Neural cell (in vitro differentiated cells): ENCODE measurements at regions not wholly inside any gene's neighbourhood (a gene's known extent, or its start where the extent isn't known, plus 50 kb on each side); places are given as distances from the start of the nearest gene placed in this dataset.

Experiments used
- H2AFZ ChIP-seq: fragments of 200-600, 300-800 bp; sonication (generic), shearing (Covaris generic); 2 replicates; pipeline ENCODE4 v1.6.0; 2014; ENCODE audit warnings: low read depth, mild to moderate bottlenecking, antibody characterized with exemption, low read length, moderate library complexity
- H3F3A ChIP-seq: fragments of 200-600 bp; shearing (Covaris generic); 2 replicates; pipeline ENCODE4 v1.6.1; 2016; ENCODE audit warnings: mild to moderate bottlenecking, moderate library complexity, mixed read lengths, antibody characterized with exemption, low read length; ENCODE audit not compliant: insufficient read depth, poor library complexity, severe bottlenecking
- H3K27ac ChIP-seq: fragments of 200-600, 300-800 bp; sonication (generic), shearing (Covaris generic); 2 replicates; pipeline ENCODE4 v1.5.1; 2014; ENCODE audit warnings: mild to moderate bottlenecking, low read length, moderate library complexity
- H3K27me3 ChIP-seq: fragments of 300-800, 200-600 bp; sonication (generic), shearing (Covaris generic); 2 replicates; pipeline ENCODE4 v1.6.0; 2014; ENCODE audit warnings: mild to moderate bottlenecking, low read depth, low read length, moderate library complexity; ENCODE audit not compliant: insufficient read depth
- H3K36me3 ChIP-seq: fragments of 300-800, 200-600 bp; sonication (generic), shearing (Covaris generic); 2 replicates; pipeline ENCODE4 v1.5.1; 2014; ENCODE audit warnings: mild to moderate bottlenecking, antibody characterized with exemption, low read length, moderate library complexity; ENCODE audit not compliant: insufficient read depth
- H3K4me2 ChIP-seq: fragments of 300-800, 200-600 bp; sonication (generic), shearing (Covaris generic); 2 replicates; pipeline ENCODE4 v1.6.0; 2014; ENCODE audit warnings: mild to moderate bottlenecking, low read length
- H3K4me3 ChIP-seq: fragments of 300-800, 200-600 bp; sonication (generic), shearing (Covaris generic); 2 replicates; pipeline ENCODE4 v1.5.1; 2014; ENCODE audit warnings: mild to moderate bottlenecking, low read length, moderate library complexity
- H3K79me2 ChIP-seq: fragments of 200-600 bp; shearing (Covaris generic); replicated peaks from 2 replicates; pipeline ENCODE4 v1.6.0; 2014; ENCODE audit warnings: mild to moderate bottlenecking, low read length, moderate library complexity; ENCODE audit not compliant: insufficient read depth
- H3K9ac ChIP-seq: fragments of 300-800, 200-600 bp; sonication (generic), shearing (Covaris generic); 2 replicates; pipeline ENCODE4 v1.6.1; 2016; ENCODE audit warnings: mild to moderate bottlenecking, low read length, mixed read lengths
- H3K9me2 ChIP-seq: fragments of 200-600 bp; shearing (Covaris generic); 2 replicates; pipeline ENCODE4 v1.6.1; 2016; ENCODE audit warnings: mild to moderate bottlenecking, low read length, mixed read lengths; ENCODE audit not compliant: insufficient read depth
- H3K9me3 ChIP-seq: fragments of 200-600, 300-800 bp; sonication (generic), shearing (Covaris generic); 2 replicates; pipeline ENCODE4 v1.6.1; 2016; ENCODE audit warnings: mild to moderate bottlenecking, mixed run types, low read length, moderate library complexity, mixed read lengths
- H4K20me1 ChIP-seq: fragments of 200-600 bp; shearing (Covaris generic); 2 replicates; pipeline ENCODE4 v1.6.1; 2016; ENCODE audit warnings: mild to moderate bottlenecking, mixed run types; ENCODE audit not compliant: insufficient read depth
- EP300 ChIP-seq: fragments of 450-650 bp; conservative IDR thresholded peaks from 2 replicates; pipeline ENCODE4 v1.6.1; 2014; ENCODE audit warnings: antibody characterized with exemption, mild to moderate bottlenecking, moderate library complexity; ENCODE audit not compliant: poor library complexity, severe bottlenecking
- EZH2 ChIP-seq: fragments of 200-600, 300-800 bp; shearing (Covaris generic), sonication (generic); IDR thresholded peaks from 2 replicates; pipeline ENCODE4 v1.6.1; 2014; ENCODE audit warnings: antibody characterized with exemption, low read length, borderline replicate concordance, mild to moderate bottlenecking; ENCODE audit not compliant: insufficient read depth, poor library complexity, severe bottlenecking
- MXI1 ChIP-seq: fragments of 450-650 bp; conservative IDR thresholded peaks from 2 replicates; pipeline ENCODE4 v1.6.1; 2014; ENCODE audit warnings: antibody characterized with exemption, mild to moderate bottlenecking; ENCODE audit not compliant: poor library complexity, severe bottlenecking
- POLR2AphosphoS5 ChIP-seq: IDR thresholded peaks from 2 replicates; pipeline ENCODE4 v1.6.1; 2012
- RAD21 ChIP-seq: fragments of 450-650 bp; conservative IDR thresholded peaks from 2 replicates; pipeline ENCODE4 v1.6.1; 2014; ENCODE audit warnings: antibody characterized with exemption, mild to moderate bottlenecking, moderate library complexity
- SMC3 ChIP-seq: fragments of 450-650 bp; conservative IDR thresholded peaks from 2 replicates; pipeline ENCODE4 v1.6.1; 2014; ENCODE audit warnings: antibody characterized with exemption, mild to moderate bottlenecking, moderate library complexity; ENCODE audit not compliant: poor library complexity
- TAF1 ChIP-seq: IDR thresholded peaks from 2 replicates; pipeline ENCODE4 v1.6.1; 2012; ENCODE audit warnings: low read depth
- TF ChIP-seq, protein P1 (sequence below): fragments of 450-650 bp; IDR thresholded peaks from 2 replicates; pipeline ENCODE4 v1.5.1; 2014; ENCODE audit warnings: antibody characterized with exemption, mild to moderate bottlenecking, moderate library complexity; ENCODE audit not compliant: poor library complexity, severe bottlenecking
- TF ChIP-seq, protein P2 (sequence below): IDR thresholded peaks from 2 replicates; pipeline ENCODE4 v1.6.1; 2012; ENCODE audit warnings: borderline replicate concordance

DNA sequence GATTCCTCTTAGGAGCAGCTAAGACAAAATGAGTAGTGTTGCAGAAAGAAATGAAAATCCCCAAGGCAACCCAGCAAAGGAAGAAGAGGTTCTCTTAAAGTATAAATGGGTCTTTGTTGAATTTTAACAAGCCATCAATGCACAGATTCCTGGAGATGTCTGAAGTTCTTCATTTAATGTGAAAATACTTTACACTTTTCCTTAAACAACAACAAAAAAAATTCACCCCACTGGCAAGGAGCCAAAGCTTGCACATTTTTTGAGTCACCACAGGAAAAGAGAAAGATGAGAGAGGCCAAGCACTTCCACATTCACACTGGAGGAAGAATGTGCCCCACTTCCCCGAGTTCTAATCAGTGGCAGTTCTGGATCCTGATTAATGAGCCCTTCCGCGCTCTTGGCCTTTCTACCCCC lies 286.4 kb upstream of the MEOX2 start:
- Histone ChIP-seq H3K9ac (no peak overlapping the region), H3K36me3 (no peaks in the 10 kb centered on the region), H3F3A (no peaks in the 10 kb centered on the region), H3K9me3 (no peaks in the 10 kb centered on the region), H3K9me2 (no peaks in the 10 kb centered on the region), H2AFZ (no peak overlapping the region), H3K79me2 (no peaks in the 10 kb centered on the region), H3K4me2 (no peak overlapping the region), H3K4me3 (no peak overlapping the region), H3K27ac (no peak overlapping the region), H4K20me1 (no peaks in the 10 kb centered on the region), H3K27me3 (no peaks in the 10 kb centered on the region)
- TF ChIP-seq SMC3, result no peak

DNA sequence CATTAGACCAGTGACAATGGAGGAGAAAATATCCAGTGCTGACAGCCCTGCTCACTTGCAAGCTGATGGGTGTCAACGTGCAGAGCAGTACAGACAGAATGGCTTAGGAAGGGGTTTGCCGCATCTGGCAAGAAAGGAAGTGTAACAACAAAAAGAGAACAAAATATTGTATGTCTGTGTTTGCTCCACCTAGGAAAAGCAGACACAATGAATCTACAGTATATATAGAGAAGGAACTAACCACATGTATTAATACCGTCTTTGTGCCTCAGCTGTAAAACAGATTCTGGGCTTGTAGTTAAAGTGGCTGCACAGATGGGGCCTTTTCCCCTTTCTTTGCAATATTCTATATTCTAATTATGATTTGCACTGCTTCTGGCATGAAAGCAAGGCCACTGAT lies 281.1 kb upstream of the MEOX2 start:
- Histone ChIP-seq H3K27me3 (no peaks in the 10 kb centered on the region), H3K36me3 (no peaks in the 10 kb centered on the region), H3K9me3 (no peaks in the 10 kb centered on the region), H3K27ac (no peak overlapping the region), H2AFZ (no peak overlapping the region), H4K20me1 (no peaks in the 10 kb centered on the region), H3K9ac (no peak overlapping the region), H3K9me2 (no peaks in the 10 kb centered on the region), H3K4me3 (no peak overlapping the region), H3F3A (no peaks in the 10 kb centered on the region), H3K79me2 (no peaks in the 10 kb centered on the region), H3K4me2 (no peak overlapping the region)
- TF ChIP-seq POLR2AphosphoS5 (no peak), TAF1 (no peak), EZH2 (no peak), MXI1 (no peak), EP300 (no peak), RAD21 (no peak), SMC3 (no peak)
- TF ChIP-seq, protein P1, sequence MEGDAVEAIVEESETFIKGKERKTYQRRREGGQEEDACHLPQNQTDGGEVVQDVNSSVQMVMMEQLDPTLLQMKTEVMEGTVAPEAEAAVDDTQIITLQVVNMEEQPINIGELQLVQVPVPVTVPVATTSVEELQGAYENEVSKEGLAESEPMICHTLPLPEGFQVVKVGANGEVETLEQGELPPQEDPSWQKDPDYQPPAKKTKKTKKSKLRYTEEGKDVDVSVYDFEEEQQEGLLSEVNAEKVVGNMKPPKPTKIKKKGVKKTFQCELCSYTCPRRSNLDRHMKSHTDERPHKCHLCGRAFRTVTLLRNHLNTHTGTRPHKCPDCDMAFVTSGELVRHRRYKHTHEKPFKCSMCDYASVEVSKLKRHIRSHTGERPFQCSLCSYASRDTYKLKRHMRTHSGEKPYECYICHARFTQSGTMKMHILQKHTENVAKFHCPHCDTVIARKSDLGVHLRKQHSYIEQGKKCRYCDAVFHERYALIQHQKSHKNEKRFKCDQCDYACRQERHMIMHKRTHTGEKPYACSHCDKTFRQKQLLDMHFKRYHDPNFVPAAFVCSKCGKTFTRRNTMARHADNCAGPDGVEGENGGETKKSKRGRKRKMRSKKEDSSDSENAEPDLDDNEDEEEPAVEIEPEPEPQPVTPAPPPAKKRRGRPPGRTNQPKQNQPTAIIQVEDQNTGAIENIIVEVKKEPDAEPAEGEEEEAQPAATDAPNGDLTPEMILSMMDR, result no peak
- TF ChIP-seq, protein P2, sequence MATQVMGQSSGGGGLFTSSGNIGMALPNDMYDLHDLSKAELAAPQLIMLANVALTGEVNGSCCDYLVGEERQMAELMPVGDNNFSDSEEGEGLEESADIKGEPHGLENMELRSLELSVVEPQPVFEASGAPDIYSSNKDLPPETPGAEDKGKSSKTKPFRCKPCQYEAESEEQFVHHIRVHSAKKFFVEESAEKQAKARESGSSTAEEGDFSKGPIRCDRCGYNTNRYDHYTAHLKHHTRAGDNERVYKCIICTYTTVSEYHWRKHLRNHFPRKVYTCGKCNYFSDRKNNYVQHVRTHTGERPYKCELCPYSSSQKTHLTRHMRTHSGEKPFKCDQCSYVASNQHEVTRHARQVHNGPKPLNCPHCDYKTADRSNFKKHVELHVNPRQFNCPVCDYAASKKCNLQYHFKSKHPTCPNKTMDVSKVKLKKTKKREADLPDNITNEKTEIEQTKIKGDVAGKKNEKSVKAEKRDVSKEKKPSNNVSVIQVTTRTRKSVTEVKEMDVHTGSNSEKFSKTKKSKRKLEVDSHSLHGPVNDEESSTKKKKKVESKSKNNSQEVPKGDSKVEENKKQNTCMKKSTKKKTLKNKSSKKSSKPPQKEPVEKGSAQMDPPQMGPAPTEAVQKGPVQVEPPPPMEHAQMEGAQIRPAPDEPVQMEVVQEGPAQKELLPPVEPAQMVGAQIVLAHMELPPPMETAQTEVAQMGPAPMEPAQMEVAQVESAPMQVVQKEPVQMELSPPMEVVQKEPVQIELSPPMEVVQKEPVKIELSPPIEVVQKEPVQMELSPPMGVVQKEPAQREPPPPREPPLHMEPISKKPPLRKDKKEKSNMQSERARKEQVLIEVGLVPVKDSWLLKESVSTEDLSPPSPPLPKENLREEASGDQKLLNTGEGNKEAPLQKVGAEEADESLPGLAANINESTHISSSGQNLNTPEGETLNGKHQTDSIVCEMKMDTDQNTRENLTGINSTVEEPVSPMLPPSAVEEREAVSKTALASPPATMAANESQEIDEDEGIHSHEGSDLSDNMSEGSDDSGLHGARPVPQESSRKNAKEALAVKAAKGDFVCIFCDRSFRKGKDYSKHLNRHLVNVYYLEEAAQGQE, result no peak

DNA sequence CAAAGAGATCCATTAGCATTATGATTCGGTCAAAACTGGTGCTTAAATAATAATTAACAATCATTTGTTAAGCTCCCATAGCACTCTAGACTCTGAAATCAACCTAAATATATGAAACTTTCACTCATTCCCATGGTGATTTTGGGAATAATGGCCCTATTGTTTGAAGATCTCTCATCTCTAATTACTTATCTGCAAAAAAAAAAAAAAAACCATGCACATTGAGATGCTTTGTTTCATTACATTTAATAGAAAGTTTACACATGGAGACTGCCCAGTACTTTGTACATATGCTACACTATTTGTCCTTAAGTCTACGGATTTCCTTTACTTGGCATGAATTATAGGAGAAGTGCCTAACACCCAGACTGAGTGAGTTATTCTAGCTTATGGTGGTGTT lies 280.6 kb upstream of the MEOX2 start:
- no peaks in the 10 kb centered on the region for H4K20me1 ChIP-seq
- H3K9me3 ChIP-seq, result no peaks in the 10 kb centered on the region
- TF ChIP-seq EZH2, result no peak
- TF ChIP-seq, protein P2, result no peak
- TF ChIP-seq, protein P1, result no peak
- TF ChIP-seq MXI1, result no peak
- TF ChIP-seq POLR2AphosphoS5, result no peak
- H3K9ac ChIP-seq, result no peak overlapping the region
- H2AFZ ChIP-seq, result no peak overlapping the region
- no peaks in the 10 kb centered on the region for H3F3A ChIP-seq
- H3K27ac ChIP-seq, result no peak overlapping the region
- no peaks in the 10 kb centered on the region for H3K27me3 ChIP-seq
- no peaks in the 10 kb centered on the region for H3K36me3 ChIP-seq
- H3K79me2 ChIP-seq, result no peaks in the 10 kb centered on the region
- H3K4me3 ChIP-seq, result no peak overlapping the region
- no peak overlapping the region for H3K4me2 ChIP-seq
- H3K9me2 ChIP-seq, result no peaks in the 10 kb centered on the region
